Suprapubic skin (tissue), 3 donors: ENCODE measurements at regions not wholly inside any gene's neighbourhood (a gene's known extent, or its start where the extent isn't known, plus 50 kb on each side); places are given as distances from the start of the nearest gene placed in this dataset.

Experiments used
- CTCF ChIP-seq, 2 donors: fragments of 200-600 bp in 1 of 2; fragments of 450-650 bp in 1 of 2; sonication (generic) in 1 of 2; IDR thresholded peaks; one replicate each; pipeline ENCODE4 v1.5.1; 2016 to 2019; ENCODE audit warnings: antibody characterized with exemption in 2 of 2, mild to moderate bottlenecking in 1 of 2, moderate library complexity in 1 of 2
- EP300 ChIP-seq: sonication (generic); formaldehyde crosslinking; IDR thresholded peaks from one replicate; pipeline ENCODE4 v1.6.1; 2017; ENCODE audit warnings: antibody characterized with exemption
- POLR2A ChIP-seq, 2 donors: fragments of 450-650 bp; IDR thresholded peaks; one replicate each; pipeline ENCODE4 v1.6.1; 2017; ENCODE audit warnings: antibody characterized with exemption in 2 of 2, mild to moderate bottlenecking in 2 of 2, moderate library complexity in 2 of 2

- TF ChIP-seq POLR2A (IDR thresholded peaks at IDR 0.05) (no peak), EP300 (no peak), CTCF (IDR thresholded peaks at IDR 0.05) (no peak)
These were observed 87.5 kb upstream of the LINGO1 start for GRCh38 chr15:77720173-77720572.
